ENCODE measurements at regions not wholly inside any gene's neighbourhood (a gene's known extent, or its start where the extent isn't known, plus 50 kb on each side); places are given as distances from the start of the nearest gene placed in this dataset.

DNA sequence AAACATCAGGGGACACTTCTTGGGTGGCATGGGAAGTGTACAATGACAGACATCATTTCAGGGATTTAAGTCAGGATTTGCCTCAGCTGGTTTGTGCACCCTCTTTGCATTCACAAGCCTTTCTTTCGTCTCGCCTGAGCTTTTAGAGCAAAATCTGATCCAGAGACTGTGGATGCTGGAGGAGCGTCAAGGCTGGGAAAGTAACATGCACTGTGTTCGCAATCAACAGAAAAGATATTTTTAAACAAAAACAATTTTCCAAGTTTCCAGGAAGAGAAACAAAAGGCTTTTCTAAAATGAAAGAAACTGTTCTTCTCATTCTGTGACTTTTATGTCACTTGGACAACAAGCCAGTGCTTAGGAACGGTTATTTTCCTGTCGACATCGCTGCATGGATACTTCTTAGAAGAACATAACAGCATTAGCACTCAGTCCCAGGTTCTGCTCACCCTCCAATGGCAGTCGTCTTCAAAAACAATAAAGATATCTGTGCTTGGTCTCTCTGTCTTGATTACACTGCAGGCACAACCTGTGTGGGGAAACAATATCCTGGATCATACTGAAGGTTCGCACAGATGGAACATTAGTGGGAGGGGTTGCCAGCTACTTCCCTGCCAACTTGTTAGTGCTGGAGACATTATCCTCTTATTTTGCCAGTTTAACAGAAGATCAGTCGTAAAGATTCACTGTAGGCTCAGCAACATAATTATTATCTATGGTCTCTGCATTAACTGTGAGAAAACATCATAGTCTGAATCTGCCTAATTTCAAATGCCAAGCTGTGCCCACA, 403.3 kb upstream of the ATP2B1 start:
- Mint-ChIP-seq H3K4me1 (peaks cover 3% of the 10 kb centered on the region), H3K27me3 (ENCODE audit: low read depth) (no peaks in the 10 kb centered on the region), H3K36me3 (ENCODE audit: low read depth) (no peaks in the 10 kb centered on the region), H3K27ac (ENCODE audit: unreplicated experiment) (no peak overlapping the region), H3K4me3 (no peak overlapping the region), H3K9me3 (peaks cover 14% of the 10 kb centered on the region)
- DNase-seq (ENCODE audit: low read depth, low spot score) = no peak
- TF ChIP-seq, protein P1, sequence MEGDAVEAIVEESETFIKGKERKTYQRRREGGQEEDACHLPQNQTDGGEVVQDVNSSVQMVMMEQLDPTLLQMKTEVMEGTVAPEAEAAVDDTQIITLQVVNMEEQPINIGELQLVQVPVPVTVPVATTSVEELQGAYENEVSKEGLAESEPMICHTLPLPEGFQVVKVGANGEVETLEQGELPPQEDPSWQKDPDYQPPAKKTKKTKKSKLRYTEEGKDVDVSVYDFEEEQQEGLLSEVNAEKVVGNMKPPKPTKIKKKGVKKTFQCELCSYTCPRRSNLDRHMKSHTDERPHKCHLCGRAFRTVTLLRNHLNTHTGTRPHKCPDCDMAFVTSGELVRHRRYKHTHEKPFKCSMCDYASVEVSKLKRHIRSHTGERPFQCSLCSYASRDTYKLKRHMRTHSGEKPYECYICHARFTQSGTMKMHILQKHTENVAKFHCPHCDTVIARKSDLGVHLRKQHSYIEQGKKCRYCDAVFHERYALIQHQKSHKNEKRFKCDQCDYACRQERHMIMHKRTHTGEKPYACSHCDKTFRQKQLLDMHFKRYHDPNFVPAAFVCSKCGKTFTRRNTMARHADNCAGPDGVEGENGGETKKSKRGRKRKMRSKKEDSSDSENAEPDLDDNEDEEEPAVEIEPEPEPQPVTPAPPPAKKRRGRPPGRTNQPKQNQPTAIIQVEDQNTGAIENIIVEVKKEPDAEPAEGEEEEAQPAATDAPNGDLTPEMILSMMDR (conservative IDR thresholded peaks at IDR 0.05) = no peak

DNA sequence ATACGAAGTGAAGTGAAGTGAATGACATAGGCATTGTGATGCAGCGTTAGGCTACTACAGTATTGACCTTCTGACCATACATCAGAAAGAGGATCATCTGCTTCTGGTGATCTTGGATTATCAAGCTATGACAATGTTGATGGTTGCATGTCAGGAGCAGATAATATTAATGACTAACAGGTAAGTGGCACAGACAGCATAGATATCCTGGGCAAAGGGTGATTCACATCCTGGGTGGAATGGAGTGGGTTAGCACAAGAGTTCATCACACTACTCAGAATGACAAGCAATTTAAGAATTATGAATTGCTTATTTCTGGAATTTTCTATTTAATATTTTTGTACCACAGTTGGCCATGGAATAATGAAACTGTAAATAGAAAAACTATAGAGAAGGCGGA, 397.9 kb upstream of the ATP2B1 start:
- Mint-ChIP-seq H3K27ac (ENCODE audit: unreplicated experiment) (no peak overlapping the region), H3K36me3 (ENCODE audit: low read depth) (no peaks in the 10 kb centered on the region), H3K27me3 (ENCODE audit: low read depth) (no peaks in the 10 kb centered on the region), H3K4me1 (peaks cover 7% of the 10 kb centered on the region), H3K9me3 (peaks cover 7% of the 10 kb centered on the region), H3K4me3 (no peak overlapping the region)
- TF ChIP-seq, protein P1 (conservative IDR thresholded peaks at IDR 0.05) = no peak
- no peak for DNase-seq (ENCODE audit: low read depth, low spot score)

DNA sequence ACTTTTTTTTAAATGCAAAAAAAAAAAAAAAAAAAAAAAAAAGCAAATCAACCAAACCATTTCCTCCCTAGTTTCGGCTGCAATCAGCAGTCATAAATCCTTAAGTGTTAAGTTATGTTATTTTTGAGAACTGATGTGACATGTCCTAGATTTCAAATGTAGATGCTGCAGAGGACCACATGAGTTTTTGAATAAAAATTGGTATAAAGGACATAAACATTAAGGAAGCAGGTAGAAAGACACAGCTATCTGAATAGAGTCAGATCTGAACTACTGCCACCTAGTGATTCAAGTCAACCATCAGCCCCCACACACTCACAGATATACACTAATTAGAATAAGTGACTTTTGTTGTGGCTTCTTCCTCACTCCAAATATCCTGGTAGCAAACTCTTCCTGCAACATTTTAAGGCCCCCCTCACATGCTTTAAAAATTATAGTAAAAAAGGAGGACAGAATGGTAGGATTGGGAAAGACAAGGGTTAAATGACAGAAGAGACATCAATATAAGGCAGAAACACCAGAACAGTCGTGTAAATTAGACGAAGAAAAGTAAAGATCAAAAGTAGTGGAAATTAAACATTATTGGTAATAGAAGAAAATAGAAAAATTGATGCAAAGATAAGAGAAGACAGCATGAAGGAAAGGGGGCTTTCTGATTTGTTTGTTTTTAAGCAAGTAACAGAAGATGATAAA, 394.5 kb upstream of the ATP2B1 start:
- Mint-ChIP-seq H3K27ac (ENCODE audit: unreplicated experiment) (no peak overlapping the region), H3K4me3 (no peak overlapping the region), H3K4me1 (peaks cover 18% of the 10 kb centered on the region), H3K36me3 (ENCODE audit: low read depth) (no peaks in the 10 kb centered on the region), H3K9me3 (no peaks in the 10 kb centered on the region), H3K27me3 (ENCODE audit: low read depth) (no peaks in the 10 kb centered on the region)
- no peak for DNase-seq (ENCODE audit: low read depth, low spot score)
- TF ChIP-seq, protein P1 (conservative IDR thresholded peaks at IDR 0.05) = peak; percentile 67

DNA sequence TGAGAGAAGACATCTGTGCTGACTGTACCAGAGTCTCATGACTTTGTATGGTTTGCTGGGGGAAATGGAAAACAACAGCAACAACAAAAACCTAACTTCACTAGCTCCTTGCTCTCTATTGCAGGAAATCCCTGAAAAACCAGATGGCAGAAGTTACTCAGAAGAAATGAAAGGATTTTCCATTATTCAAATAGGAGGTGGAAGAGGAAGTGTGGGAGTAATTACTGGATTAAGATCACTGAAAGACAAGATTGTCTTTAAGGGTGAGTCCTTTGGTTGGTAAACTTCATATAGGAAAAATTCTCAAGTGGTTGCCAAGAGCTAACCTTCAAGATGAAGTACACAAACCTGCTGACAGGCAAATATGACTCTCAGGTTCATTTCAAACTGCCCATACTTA, 391.9 kb upstream of the ATP2B1 start:
- Mint-ChIP-seq H3K27ac (ENCODE audit: unreplicated experiment) (no peak overlapping the region), H3K27me3 (ENCODE audit: low read depth) (no peaks in the 10 kb centered on the region), H3K4me3 (no peak overlapping the region), H3K36me3 (ENCODE audit: low read depth) (no peaks in the 10 kb centered on the region), H3K9me3 (no peaks in the 10 kb centered on the region), H3K4me1 (peaks cover 22% of the 10 kb centered on the region)
- no peak for DNase-seq (ENCODE audit: low read depth, low spot score)
- TF ChIP-seq, protein P1 (conservative IDR thresholded peaks at IDR 0.05) = no peak

DNA sequence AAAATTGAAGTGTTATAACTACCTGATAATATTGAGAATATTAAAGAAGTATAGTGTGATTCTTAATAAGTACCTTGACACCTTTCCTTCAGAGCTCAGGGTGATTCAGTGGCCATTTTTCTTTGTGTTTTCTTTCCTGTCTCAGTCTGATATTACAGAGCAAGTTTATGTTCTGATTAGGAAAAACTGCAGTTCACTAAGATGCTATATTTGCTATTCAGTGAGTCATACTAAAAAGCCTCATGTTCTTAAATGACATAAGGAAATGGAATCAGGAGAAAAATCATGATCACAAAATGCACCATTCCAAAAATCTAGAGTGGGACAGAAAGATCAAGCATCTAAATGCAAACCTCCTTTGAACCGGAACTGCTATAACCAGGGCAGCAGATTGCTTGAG, 390.6 kb upstream of the ATP2B1 start:
- Mint-ChIP-seq H3K36me3 (ENCODE audit: low read depth) (no peaks in the 10 kb centered on the region), H3K27ac (ENCODE audit: unreplicated experiment) (no peak overlapping the region), H3K4me3 (no peak overlapping the region), H3K4me1 (peaks cover 22% of the 10 kb centered on the region), H3K27me3 (ENCODE audit: low read depth) (no peaks in the 10 kb centered on the region), H3K9me3 (no peaks in the 10 kb centered on the region)
- TF ChIP-seq, protein P1 (conservative IDR thresholded peaks at IDR 0.05) = no peak
- no peak for DNase-seq (ENCODE audit: low read depth, low spot score)
